ENCODE measurements at regions not wholly inside any gene's neighbourhood (a gene's known extent, or its start where the extent isn't known, plus 50 kb on each side); places are given as distances from the start of the nearest gene placed in this dataset.

DNA sequence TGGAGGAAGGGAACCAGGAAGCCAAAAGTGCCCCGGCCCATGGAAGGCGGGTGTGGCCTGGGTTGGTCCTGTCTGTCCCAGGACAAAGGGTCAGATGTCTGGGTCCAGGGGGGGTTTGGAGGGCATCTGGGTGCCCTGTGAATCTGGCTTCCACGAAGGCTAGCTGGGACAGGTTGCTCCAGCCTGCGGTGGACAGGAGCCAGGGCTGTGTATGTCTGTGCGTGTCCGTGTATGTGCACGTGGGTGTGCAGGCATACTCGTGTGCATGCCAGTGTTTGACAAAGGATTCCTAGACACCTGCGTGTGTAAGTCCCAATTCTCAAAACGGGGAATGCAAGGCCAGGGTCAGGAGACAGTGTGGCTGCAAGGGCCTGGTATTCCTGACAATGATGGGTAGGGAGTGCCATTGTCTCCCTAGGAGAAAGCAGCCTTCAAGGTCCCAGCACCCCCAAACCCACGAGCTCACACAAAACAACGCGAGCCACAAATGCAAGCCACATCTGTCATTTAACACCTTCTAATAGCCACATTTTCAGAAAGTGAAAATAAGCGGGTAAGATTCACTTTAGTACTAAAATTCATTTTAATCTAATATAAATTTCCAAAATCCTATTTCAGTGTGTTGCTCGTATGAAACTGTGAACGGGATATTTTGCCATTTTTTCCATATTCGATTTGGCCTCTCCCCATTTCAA is 78.4 kb upstream of the WNT7B start:
- TF ChIP-seq, protein P1, sequence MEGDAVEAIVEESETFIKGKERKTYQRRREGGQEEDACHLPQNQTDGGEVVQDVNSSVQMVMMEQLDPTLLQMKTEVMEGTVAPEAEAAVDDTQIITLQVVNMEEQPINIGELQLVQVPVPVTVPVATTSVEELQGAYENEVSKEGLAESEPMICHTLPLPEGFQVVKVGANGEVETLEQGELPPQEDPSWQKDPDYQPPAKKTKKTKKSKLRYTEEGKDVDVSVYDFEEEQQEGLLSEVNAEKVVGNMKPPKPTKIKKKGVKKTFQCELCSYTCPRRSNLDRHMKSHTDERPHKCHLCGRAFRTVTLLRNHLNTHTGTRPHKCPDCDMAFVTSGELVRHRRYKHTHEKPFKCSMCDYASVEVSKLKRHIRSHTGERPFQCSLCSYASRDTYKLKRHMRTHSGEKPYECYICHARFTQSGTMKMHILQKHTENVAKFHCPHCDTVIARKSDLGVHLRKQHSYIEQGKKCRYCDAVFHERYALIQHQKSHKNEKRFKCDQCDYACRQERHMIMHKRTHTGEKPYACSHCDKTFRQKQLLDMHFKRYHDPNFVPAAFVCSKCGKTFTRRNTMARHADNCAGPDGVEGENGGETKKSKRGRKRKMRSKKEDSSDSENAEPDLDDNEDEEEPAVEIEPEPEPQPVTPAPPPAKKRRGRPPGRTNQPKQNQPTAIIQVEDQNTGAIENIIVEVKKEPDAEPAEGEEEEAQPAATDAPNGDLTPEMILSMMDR (IDR thresholded peaks at IDR 0.05) = no peak
- TF ChIP-seq POLR2A (IDR thresholded peaks at IDR 0.05) = no peak
